ENCODE measurements at regions not wholly inside any gene's neighbourhood (a gene's known extent, or its start where the extent isn't known, plus 50 kb on each side); places are given as distances from the start of the nearest gene placed in this dataset.

DNA sequence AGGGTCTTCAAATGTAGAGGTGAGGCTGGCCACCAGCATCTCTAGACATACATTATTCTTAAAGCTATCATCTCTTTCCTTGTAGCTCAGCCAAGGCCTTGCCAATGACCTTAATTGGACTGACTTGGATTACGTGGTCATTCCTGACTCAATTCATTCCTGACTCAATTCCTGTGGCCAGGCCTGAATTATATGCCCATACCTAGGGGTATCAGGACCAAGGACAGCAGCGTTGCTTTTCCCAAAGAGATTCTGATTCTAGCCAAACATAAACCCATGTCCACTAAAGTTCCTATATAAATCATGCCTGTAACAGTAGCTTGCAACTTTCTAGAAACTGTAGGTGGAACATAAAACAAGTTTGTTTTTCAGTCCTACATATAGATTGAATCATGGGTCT is 231.7 kb downstream of the ARL6IP6 start:
- no peak for TF ChIP-seq POLR2AphosphoS5 (IDR thresholded peaks at IDR 0.05; ENCODE audit: low read depth, low read length)
- TF ChIP-seq, protein P1, sequence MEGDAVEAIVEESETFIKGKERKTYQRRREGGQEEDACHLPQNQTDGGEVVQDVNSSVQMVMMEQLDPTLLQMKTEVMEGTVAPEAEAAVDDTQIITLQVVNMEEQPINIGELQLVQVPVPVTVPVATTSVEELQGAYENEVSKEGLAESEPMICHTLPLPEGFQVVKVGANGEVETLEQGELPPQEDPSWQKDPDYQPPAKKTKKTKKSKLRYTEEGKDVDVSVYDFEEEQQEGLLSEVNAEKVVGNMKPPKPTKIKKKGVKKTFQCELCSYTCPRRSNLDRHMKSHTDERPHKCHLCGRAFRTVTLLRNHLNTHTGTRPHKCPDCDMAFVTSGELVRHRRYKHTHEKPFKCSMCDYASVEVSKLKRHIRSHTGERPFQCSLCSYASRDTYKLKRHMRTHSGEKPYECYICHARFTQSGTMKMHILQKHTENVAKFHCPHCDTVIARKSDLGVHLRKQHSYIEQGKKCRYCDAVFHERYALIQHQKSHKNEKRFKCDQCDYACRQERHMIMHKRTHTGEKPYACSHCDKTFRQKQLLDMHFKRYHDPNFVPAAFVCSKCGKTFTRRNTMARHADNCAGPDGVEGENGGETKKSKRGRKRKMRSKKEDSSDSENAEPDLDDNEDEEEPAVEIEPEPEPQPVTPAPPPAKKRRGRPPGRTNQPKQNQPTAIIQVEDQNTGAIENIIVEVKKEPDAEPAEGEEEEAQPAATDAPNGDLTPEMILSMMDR (IDR thresholded peaks at IDR 0.05) = no peak
- TF ChIP-seq, protein P2, sequence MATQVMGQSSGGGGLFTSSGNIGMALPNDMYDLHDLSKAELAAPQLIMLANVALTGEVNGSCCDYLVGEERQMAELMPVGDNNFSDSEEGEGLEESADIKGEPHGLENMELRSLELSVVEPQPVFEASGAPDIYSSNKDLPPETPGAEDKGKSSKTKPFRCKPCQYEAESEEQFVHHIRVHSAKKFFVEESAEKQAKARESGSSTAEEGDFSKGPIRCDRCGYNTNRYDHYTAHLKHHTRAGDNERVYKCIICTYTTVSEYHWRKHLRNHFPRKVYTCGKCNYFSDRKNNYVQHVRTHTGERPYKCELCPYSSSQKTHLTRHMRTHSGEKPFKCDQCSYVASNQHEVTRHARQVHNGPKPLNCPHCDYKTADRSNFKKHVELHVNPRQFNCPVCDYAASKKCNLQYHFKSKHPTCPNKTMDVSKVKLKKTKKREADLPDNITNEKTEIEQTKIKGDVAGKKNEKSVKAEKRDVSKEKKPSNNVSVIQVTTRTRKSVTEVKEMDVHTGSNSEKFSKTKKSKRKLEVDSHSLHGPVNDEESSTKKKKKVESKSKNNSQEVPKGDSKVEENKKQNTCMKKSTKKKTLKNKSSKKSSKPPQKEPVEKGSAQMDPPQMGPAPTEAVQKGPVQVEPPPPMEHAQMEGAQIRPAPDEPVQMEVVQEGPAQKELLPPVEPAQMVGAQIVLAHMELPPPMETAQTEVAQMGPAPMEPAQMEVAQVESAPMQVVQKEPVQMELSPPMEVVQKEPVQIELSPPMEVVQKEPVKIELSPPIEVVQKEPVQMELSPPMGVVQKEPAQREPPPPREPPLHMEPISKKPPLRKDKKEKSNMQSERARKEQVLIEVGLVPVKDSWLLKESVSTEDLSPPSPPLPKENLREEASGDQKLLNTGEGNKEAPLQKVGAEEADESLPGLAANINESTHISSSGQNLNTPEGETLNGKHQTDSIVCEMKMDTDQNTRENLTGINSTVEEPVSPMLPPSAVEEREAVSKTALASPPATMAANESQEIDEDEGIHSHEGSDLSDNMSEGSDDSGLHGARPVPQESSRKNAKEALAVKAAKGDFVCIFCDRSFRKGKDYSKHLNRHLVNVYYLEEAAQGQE (IDR thresholded peaks at IDR 0.05; ENCODE audit: insufficient read depth in 1 of 2, low read depth in 2 of 2, low read length in 1 of 2) = peak; percentile 81 to 83

Measured in Panc1 (cell line).